Right atrium auricular region (tissue), 2 donors: ENCODE measurements at regions not wholly inside any gene's neighbourhood (a gene's known extent, or its start where the extent isn't known, plus 50 kb on each side); places are given as distances from the start of the nearest gene placed in this dataset.
"Not testable (repeated sequence)": the region's sequence is repeated elsewhere in the genome, so short reads cannot be mapped to it uniquely, and the experiment has no call there.

ENCODE experiments used
- DNase-seq: peaks from one replicate; pipeline ENCODE4 v3.0.0-alpha.2; 2019; ENCODE audit warnings: low spot score
- H3K27ac ChIP-seq, 2 donors: fragments of 200-600 bp; sonication (generic); 1 replicate in 1 of 2; 2 replicates in 1 of 2; pipeline ENCODE4 v1.5.1; 2016 to 2019
- H3K27me3 ChIP-seq, 2 donors: fragments of 200-600 bp; sonication (generic); one replicate each; pipeline versions ENCODE4 v1.5.1 to v1.6.0; 2017 to 2019
- H3K36me3 ChIP-seq: fragments of 200-600 bp; sonication (generic); one replicate; pipeline ENCODE4 v1.5.1; 2016
- H3K4me1 ChIP-seq, 2 donors: fragments of 200-600 bp; sonication (generic); one replicate each; pipeline versions ENCODE4 v1.5.1 to v1.6.0; 2017 to 2019
- H3K4me3 ChIP-seq, 2 donors: fragments of 200-600 bp; sonication (generic); 1 replicate in 1 of 2; 2 replicates in 1 of 2; pipeline ENCODE4 v1.5.1; 2017 to 2019; ENCODE audit warnings: mild to moderate bottlenecking in 1 of 2, moderate library complexity in 1 of 2
- H3K9me3 ChIP-seq, 2 donors: fragments of 200-600 bp; sonication (generic); one replicate each; pipeline ENCODE4 v1.5.1; 2019
- TF ChIP-seq, protein P1 (sequence below), 2 donors: fragments of 200-600 bp; sonication (generic); IDR thresholded peaks; one replicate each; pipeline ENCODE4 v1.5.1; 2019; ENCODE audit warnings: antibody characterized with exemption in 2 of 2

DNA sequence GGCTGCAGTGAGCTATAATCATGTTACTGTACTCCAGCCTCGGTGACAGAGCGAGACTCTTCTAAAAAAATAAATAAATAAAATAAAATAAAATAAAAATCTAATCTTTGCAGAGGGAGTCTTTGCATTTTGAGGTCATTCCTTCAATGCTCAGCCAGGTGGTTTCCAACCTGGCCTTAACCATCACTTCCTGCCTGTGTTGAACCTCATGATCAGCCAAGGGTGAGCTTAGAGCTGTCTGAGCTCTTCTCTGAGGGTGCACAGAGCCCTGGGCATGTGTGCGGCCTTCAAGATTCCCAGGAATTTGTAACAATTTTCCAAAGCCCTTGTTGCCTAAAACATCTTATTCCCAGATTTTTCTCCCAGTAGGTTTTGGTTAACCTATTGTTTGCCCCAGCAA, 94.3 kb downstream of the KCNJ12 start:
- H3K27me3 ChIP-seq, H3K4me3 ChIP-seq, DNase-seq, H3K4me1 ChIP-seq, H3K27ac ChIP-seq, H3K36me3 ChIP-seq, H3K9me3 ChIP-seq: not testable (repeated sequence)

DNA sequence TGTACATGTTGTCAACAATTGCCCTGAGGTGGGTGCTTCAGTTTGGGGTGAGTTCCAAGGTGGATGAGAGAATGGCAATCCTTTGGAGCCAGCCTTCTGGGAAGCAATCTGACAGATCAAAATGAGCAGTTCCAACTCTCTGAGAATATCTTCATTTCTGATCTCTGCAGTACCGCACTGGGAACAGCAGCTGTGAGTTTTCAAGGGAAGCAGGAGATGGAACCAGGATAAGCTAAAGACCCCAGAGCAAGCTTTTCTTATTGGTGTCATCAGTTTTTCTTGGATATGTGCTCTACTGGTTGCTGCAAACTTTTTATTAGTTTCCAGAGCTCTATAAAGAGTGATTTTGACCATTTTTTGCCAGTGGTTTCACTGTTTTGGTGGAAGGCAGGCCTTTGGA, 94.7 kb downstream of the KCNJ12 start:
- Histone ChIP-seq H3K4me1 (no peaks in the 10 kb centered on the region), H3K36me3 (no peaks in the 10 kb centered on the region)
- TF ChIP-seq, protein P1, sequence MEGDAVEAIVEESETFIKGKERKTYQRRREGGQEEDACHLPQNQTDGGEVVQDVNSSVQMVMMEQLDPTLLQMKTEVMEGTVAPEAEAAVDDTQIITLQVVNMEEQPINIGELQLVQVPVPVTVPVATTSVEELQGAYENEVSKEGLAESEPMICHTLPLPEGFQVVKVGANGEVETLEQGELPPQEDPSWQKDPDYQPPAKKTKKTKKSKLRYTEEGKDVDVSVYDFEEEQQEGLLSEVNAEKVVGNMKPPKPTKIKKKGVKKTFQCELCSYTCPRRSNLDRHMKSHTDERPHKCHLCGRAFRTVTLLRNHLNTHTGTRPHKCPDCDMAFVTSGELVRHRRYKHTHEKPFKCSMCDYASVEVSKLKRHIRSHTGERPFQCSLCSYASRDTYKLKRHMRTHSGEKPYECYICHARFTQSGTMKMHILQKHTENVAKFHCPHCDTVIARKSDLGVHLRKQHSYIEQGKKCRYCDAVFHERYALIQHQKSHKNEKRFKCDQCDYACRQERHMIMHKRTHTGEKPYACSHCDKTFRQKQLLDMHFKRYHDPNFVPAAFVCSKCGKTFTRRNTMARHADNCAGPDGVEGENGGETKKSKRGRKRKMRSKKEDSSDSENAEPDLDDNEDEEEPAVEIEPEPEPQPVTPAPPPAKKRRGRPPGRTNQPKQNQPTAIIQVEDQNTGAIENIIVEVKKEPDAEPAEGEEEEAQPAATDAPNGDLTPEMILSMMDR (IDR thresholded peaks at IDR 0.05): no peak

DNA sequence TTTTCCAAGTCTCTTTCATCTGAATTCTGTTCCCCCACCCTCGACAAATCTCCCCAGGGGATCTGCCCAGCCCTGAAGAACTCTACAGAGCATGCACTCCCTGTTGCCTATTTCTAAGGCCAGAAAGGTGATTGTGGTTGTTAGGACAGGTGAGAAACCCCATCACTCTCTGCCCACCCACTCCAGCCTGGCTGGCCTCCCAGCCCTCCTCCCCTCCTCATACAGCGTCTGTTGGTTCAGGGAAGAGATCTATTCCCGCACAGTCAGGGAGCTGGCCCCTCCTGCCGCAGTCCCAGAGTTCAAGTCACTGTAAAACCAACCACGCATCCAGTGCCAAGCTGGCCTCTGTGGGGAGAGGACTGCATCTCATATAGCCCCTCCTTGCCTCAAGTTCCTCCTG, 98.7 kb downstream of the KCNJ12 start:
- no peak for DNase-seq
- H3K27ac ChIP-seq: no peak overlapping the region
- no peaks in the 10 kb centered on the region for H3K27me3 ChIP-seq
- peaks cover 0 to 8% of the 10 kb centered on the region in 2 donors for H3K9me3 ChIP-seq
- no peaks in the 10 kb centered on the region for H3K36me3 ChIP-seq
- H3K4me1 ChIP-seq: no peaks in the 10 kb centered on the region
- no peak overlapping the region for H3K4me3 ChIP-seq
- TF ChIP-seq, protein P1 (IDR thresholded peaks at IDR 0.05): no peak

More for the DNA sequence above, 94.7 kb downstream of the KCNJ12 start:
- no peak for DNase-seq
- Histone ChIP-seq H3K9me3 (no peaks in the 10 kb centered on the region), H3K27ac (no peak overlapping the region), H3K4me3 (no peak overlapping the region), H3K27me3 (no peaks in the 10 kb centered on the region)

DNA sequence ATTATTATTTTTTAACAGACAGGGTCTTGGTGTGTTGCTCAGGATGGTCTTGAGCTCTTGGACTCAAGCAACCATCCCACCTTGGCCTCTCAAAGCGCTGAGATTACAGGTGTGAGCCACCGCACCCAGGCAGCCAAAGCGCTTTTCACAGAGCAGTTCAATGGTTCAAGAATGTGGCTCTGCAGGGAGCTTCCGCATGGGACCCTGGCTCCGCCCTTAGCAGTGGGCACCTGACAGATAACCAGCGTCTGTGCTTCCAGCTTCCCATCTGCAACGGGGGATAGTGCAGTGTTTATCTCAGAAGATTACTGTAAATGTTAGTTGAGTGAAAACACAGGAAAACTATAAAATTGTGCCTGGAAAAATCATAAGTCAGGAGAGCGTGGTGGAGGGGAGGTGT, 99.4 kb downstream of the KCNJ12 start:
- no peak overlapping the region for H3K27ac ChIP-seq
- no peaks in the 10 kb centered on the region for H3K4me1 ChIP-seq
- no peaks in the 10 kb centered on the region for H3K27me3 ChIP-seq
- TF ChIP-seq, protein P1 (IDR thresholded peaks at IDR 0.05): no peak
- H3K9me3 ChIP-seq: peaks cover 0 to 8% of the 10 kb centered on the region in 2 donors
- peak; percentile 23 for DNase-seq
- H3K36me3 ChIP-seq: no peaks in the 10 kb centered on the region
- no peak overlapping the region for H3K4me3 ChIP-seq

DNA sequence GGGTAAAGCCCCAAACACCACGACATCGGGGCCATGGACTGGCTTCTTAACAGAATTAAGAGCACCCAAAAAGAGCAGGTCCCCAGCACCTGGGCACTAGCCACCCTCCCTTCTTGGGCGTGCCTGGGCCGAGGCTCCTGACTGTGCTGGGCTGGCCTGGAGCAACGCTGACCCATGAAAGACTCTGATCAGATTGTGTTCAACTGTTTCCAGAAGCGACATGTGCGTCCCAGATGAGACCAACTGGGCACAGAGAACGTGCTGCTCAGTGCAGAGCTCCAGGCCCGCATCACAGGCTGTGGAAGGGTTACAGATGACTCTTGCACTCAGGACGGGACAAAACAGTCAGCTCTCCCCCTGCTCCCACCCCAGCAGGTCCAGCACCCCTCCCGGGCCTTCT, 100.7 kb downstream of the KCNJ12 start:
- TF ChIP-seq, protein P1 (IDR thresholded peaks at IDR 0.05): no peak
- Histone ChIP-seq H3K27ac (no peak overlapping the region), H3K4me1 (no peaks in the 10 kb centered on the region), H3K9me3 (peaks cover 0 to 8% of the 10 kb centered on the region in 2 donors), H3K4me3 (no peak overlapping the region), H3K27me3 (no peaks in the 10 kb centered on the region), H3K36me3 (no peaks in the 10 kb centered on the region)
- DNase-seq: no peak

DNA sequence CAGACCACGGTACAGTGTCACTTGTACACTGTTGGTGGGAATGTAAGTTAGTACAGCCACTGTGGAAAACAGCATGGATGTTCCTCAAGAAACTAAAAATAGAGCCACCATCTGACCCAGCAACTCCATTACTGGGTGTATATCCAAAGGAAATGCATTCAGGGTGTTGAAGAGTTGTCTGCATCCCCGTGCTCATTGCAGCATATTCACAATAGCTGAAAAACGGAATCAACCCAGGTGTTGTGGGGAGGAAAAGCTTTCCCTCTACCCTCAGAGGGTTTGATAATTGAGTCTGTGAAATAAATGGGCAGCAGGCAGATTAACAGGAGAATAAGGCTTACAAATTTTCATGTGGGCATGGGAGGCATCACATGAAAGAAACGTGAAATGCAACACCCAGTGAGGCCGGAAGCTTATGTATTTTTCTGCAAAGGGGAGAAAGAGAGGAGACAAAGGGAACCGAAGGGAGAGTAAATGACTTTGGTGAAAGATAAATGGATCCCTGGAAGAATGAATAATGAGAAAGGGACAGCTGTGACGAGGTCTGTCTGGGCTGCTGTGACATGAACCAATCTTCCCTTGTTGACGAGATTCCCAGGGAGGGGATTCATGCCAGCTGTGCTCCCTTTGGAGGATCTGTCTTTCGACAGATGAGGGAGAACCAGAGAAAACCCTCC, 106.2 kb downstream of the KCNJ12 start:
- Histone ChIP-seq H3K36me3 (no peaks in the 10 kb centered on the region), H3K9me3 (peaks cover 0 to 8% of the 10 kb centered on the region in 2 donors), H3K27me3 (no peaks in the 10 kb centered on the region), H3K4me1 (no peaks in the 10 kb centered on the region), H3K27ac (no peak overlapping the region), H3K4me3 (no peak overlapping the region)
- TF ChIP-seq, protein P1 (IDR thresholded peaks at IDR 0.05): no peak
- no peak for DNase-seq

DNA sequence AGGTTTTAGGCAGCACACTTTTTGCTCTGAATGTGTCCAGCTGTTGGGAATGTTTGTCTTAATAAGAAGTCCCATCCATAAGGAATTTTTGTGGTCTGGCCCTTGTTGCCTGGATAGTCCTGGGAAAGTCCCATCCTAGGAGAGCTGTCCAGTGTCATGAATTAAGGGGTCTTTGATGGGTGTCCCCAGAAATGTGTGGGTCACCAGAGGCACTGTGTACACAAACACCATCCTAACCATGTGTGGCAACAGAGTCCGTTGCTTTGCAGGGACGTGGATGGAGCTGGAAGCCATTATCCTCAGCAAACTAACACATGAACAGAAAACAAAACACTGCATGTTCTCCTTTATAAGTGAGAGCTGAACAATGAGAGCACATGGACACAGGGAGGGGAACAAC, 111.9 kb downstream of the KCNJ12 start:
- H3K36me3 ChIP-seq, H3K9me3 ChIP-seq, H3K4me3 ChIP-seq, H3K27ac ChIP-seq, H3K27me3 ChIP-seq, DNase-seq, H3K4me1 ChIP-seq: not testable (repeated sequence)
